K562 (cell line): ENCODE measurements at regions not wholly inside any gene's neighbourhood (a gene's known extent, or its start where the extent isn't known, plus 50 kb on each side); places are given as distances from the start of the nearest gene placed in this dataset.

Source experiments
- ATAC-seq: fragments of 200-7000 bp; cut with Tn5 transposase; 3 replicates; pipeline ENCODE4 v1.9.1; 2020; ENCODE audit warnings: moderate library complexity
- BruUV-seq: library from RNA; stranded (reverse); fragments of 400-500 nt; replicated peaks from 2 replicates; lab custom pipeline; 2021; lab: Mats Ljungman, UMichigan
- CTCF ChIA-PET: fragments of 300-600 bp; formaldehyde crosslinking; extraction: SDS; loops from one replicate; lab custom pipeline; 2021; ENCODE audit warnings: low intra/inter-chr PET ratio; lab: Yijun Ruan, JAX
- POLR2A ChIA-PET: fragments of 300-600, 350-650 bp; sonication (Branson Sonifier 250); formaldehyde crosslinking; extraction: SDS; loops from one replicate; lab custom pipeline; 2021; ENCODE audit warnings: antibody characterized with exemption, inconsistent platforms; lab: Yijun Ruan, JAX
- DNase-seq, 4 experiments: peaks; one replicate each; pipeline versions ENCODE4 v3.0.0 to v3.0.0-alpha.2; 2011 to 2018; ENCODE audit warnings: low spot score in 3 of 4, mixed read lengths in 3 of 4; ENCODE audit errors: extremely low read depth in 1 of 4
- FAIRE-seq: peaks from 2 replicates; lab custom pipeline; 2011; peaks lifted over from hg19 to GRCh38; lab: Jason Lieb, UNC
- H2AFZ ChIP-seq: 2 replicates; pipeline ENCODE4 v1.6.0; 2011; ENCODE audit warnings: low read depth, low read length, control low read depth, inconsistent platforms
- H3K27ac ChIP-seq: fragments of 200-600 bp; 3 replicates; pipeline ENCODE4 v1.8.0; 2011; ENCODE audit warnings: low read depth, mild to moderate bottlenecking, control low read depth, inconsistent platforms, low read length, moderate library complexity, mixed read lengths; ENCODE audit errors: extremely low read depth
- H3K27me3 ChIP-seq, 2 experiments: fragments of 300-600 bp in 1 of 2; 2 replicates in 1 of 2; 3 replicates in 1 of 2; pipeline versions ENCODE4 v1.6.0 to v1.8.0; 2011; ENCODE audit warnings: inconsistent platforms in 2 of 2, low read length in 2 of 2, mild to moderate bottlenecking in 1 of 2, mixed read lengths in 1 of 2, moderate library complexity in 1 of 2; ENCODE audit not compliant: control insufficient read depth in 2 of 2, insufficient read depth in 2 of 2
- H3K36me3 ChIP-seq: fragments of 300-600 bp; 3 replicates; pipeline ENCODE4 v1.8.0; 2011; ENCODE audit warnings: mild to moderate bottlenecking, low read length, inconsistent platforms; ENCODE audit not compliant: control insufficient read depth, insufficient read depth
- H3K4me1 ChIP-seq, 2 experiments: fragments of 200-600 bp in 1 of 2; replicated peaks in 1 of 2; 2 replicates in 1 of 2; 3 replicates in 1 of 2; pipeline versions ENCODE4 v1.5.1 to v1.8.0; 2011; ENCODE audit warnings: inconsistent platforms in 2 of 2, low read length in 2 of 2, mild to moderate bottlenecking in 1 of 2, mixed read lengths in 1 of 2, moderate library complexity in 1 of 2; ENCODE audit not compliant: control insufficient read depth in 2 of 2, insufficient read depth in 2 of 2
- H3K4me2 ChIP-seq: 2 replicates; pipeline ENCODE4 v1.6.1; 2011; ENCODE audit warnings: low read length, control low read depth, inconsistent platforms, mixed read lengths; ENCODE audit not compliant: insufficient read depth
- H3K4me3 ChIP-seq: fragments of 200-600 bp; sonication (generic), shearing (Covaris generic); 2 replicates; pipeline ENCODE4 v1.5.1; 2016; ENCODE audit warnings: control low read depth, inconsistent platforms
- H3K79me2 ChIP-seq: fragments of 200-600 bp; 3 replicates; pipeline ENCODE4 v1.8.0; 2011; ENCODE audit warnings: low read length, inconsistent platforms; ENCODE audit not compliant: control insufficient read depth, insufficient read depth
- H3K9ac ChIP-seq, 2 experiments: 2 replicates each; pipeline versions ENCODE4 v1.6.0 to v1.6.1; 2011; ENCODE audit warnings: low read depth in 2 of 2, low read length in 2 of 2, control low read depth in 1 of 2, inconsistent platforms in 1 of 2, mild to moderate bottlenecking in 1 of 2, mixed read lengths in 1 of 2; ENCODE audit not compliant: insufficient read depth in 1 of 2
- H3K9me1 ChIP-seq: one replicate; pipeline ENCODE4 v1.6.0; 2011; ENCODE audit warnings: inconsistent platforms, mild to moderate bottlenecking, low read length, moderate library complexity; ENCODE audit not compliant: control insufficient read depth, insufficient read depth
- H3K9me3 ChIP-seq: replicated peaks from 2 replicates; pipeline ENCODE4 v1.5.1; 2011; ENCODE audit warnings: low read depth, low read length, inconsistent platforms; ENCODE audit not compliant: control insufficient read depth, insufficient read depth
- H4K20me1 ChIP-seq: replicated peaks from 2 replicates; pipeline ENCODE4 v1.6.1; 2011; ENCODE audit warnings: low read length, inconsistent platforms, mixed read lengths; ENCODE audit not compliant: control insufficient read depth, insufficient read depth
- ATF7 ChIP-seq: fragments of 450-650 bp; IDR thresholded peaks from 2 replicates; pipeline ENCODE4 v1.7.1; 2014; ENCODE audit warnings: mild to moderate bottlenecking, moderate library complexity
- BCOR ChIP-seq: fragments of 450-650 bp; IDR thresholded peaks from 2 replicates; pipeline ENCODE4 v1.6.1; 2016
- C11orf30 ChIP-seq: fragments of 450-650 bp; IDR thresholded peaks from 2 replicates; pipeline ENCODE4 v1.6.1; 2016; ENCODE audit warnings: low read depth, mild to moderate bottlenecking
- CTBP1 ChIP-seq: fragments of 450-650 bp; IDR thresholded peaks from 2 replicates; pipeline ENCODE4 v1.6.1; 2016; ENCODE audit warnings: borderline replicate concordance
- DPF2 ChIP-seq: fragments of 450-650 bp; IDR thresholded peaks from 2 replicates; pipeline ENCODE4 v1.6.1; 2016
- HDAC1 ChIP-seq, 2 experiments: fragments of 450-650 bp; IDR thresholded peaks; 2 replicates each; pipeline ENCODE4 v1.6.1; 2016 to 2017; ENCODE audit warnings: inconsistent platforms in 1 of 2, mild to moderate bottlenecking in 1 of 2, moderate library complexity in 1 of 2
- HLTF ChIP-seq: fragments of 450-650 bp; IDR thresholded peaks from 2 replicates; pipeline ENCODE4 v1.6.1; 2016
- MTA1 ChIP-seq: fragments of 450-650 bp; IDR thresholded peaks from 2 replicates; pipeline ENCODE4 v1.6.1; 2017; ENCODE audit warnings: borderline replicate concordance
- MTA2 ChIP-seq: fragments of 450-650 bp; IDR thresholded peaks from 2 replicates; pipeline ENCODE4 v1.6.1; 2016; ENCODE audit warnings: low read depth
- NCOA4 ChIP-seq: fragments of 450-650 bp; IDR thresholded peaks from 2 replicates; pipeline ENCODE4 v1.6.1; 2018; ENCODE audit warnings: mild to moderate bottlenecking; ENCODE audit not compliant: partially characterized antibody
- PHF20 ChIP-seq: fragments of 450-650 bp; IDR thresholded peaks from 2 replicates; pipeline ENCODE4 v1.6.1; 2018; ENCODE audit not compliant: partially characterized antibody
- SETDB1 ChIP-seq: IDR thresholded peaks from one replicate; pipeline ENCODE4 v1.6.1; 2012; ENCODE audit warnings: low read length, control low read depth, inconsistent platforms
- SIX5 ChIP-seq, 2 experiments: IDR thresholded peaks; 2 replicates each; pipeline ENCODE4 v1.6.1; 2011; ENCODE audit warnings: low read length in 2 of 2, borderline replicate concordance in 1 of 2, low read depth in 1 of 2, mild to moderate bottlenecking in 1 of 2, moderate library complexity in 1 of 2; ENCODE audit not compliant: insufficient read depth in 1 of 2
- SMARCC2 ChIP-seq: fragments of 450-650 bp; IDR thresholded peaks from 2 replicates; pipeline ENCODE4 v1.6.1; 2017; ENCODE audit warnings: antibody characterized with exemption, moderate library complexity, mild to moderate bottlenecking, low read depth
- SPI1 ChIP-seq: IDR thresholded peaks from 2 replicates; pipeline ENCODE4 v1.6.1; 2011; ENCODE audit warnings: low read depth, low read length, control low read depth, borderline replicate concordance
- TRIM24 ChIP-seq, 2 experiments: fragments of 450-650 bp; IDR thresholded peaks; 2 replicates each; pipeline ENCODE4 v1.6.1; 2016
- ZNF165 ChIP-seq: fragments of 250-450 bp; sonication (Bioruptor Pico); IDR thresholded peaks from 2 replicates; pipeline ENCODE4 v1.4.0; 2020; ENCODE audit warnings: borderline replicate concordance
- ZNF445 ChIP-seq: fragments of 250-450 bp; sonication (Bioruptor Pico); IDR thresholded peaks from 2 replicates; pipeline ENCODE4 v1.4.0; 2020; ENCODE audit warnings: low read depth, mild to moderate bottlenecking, moderate library complexity
- WGBS: fragments of 100-300 bp; shearing (Covaris generic); methylation state at CpG from one replicate; pipeline ENCODE4 v1.1.6; 2016; ENCODE audit warnings: low coverage, mixed read lengths; ENCODE audit not compliant: insufficient coverage; ENCODE audit errors: missing lambda C conversion rate; 5-methylcytosine and 5-hydroxymethylcytosine counted together
- in situ Hi-C: fragments of 300-500 bp; cut with MboI; formaldehyde crosslinking; loops from 4 replicates; pipeline ENCODE4 v1.15.0; 2018; ENCODE audit warnings: inconsistent platforms, mixed read lengths
- intact Hi-C: fragments of 100-400 bp; cut with micrococcal nuclease; formaldehyde crosslinking; loops from 2 replicates; pipeline ENCODE4 v1.14.2; 2022
- TF ChIP-seq, protein P1 (sequence below): fragments of 450-650 bp; IDR thresholded peaks from 2 replicates; pipeline ENCODE4 v1.6.1; 2016
- TF ChIP-seq, protein P2 (sequence below): fragments of 450-650 bp; IDR thresholded peaks from 2 replicates; pipeline ENCODE4 v1.6.1; 2016; ENCODE audit warnings: mild to moderate bottlenecking
- TF ChIP-seq, protein P3 (sequence below): fragments of 450-650 bp; formaldehyde crosslinking; conservative IDR thresholded peaks from 2 replicates; pipeline ENCODE4 v1.4.0; 2022; ENCODE audit warnings: mild to moderate bottlenecking, missing genetic modification characterization

DNA sequence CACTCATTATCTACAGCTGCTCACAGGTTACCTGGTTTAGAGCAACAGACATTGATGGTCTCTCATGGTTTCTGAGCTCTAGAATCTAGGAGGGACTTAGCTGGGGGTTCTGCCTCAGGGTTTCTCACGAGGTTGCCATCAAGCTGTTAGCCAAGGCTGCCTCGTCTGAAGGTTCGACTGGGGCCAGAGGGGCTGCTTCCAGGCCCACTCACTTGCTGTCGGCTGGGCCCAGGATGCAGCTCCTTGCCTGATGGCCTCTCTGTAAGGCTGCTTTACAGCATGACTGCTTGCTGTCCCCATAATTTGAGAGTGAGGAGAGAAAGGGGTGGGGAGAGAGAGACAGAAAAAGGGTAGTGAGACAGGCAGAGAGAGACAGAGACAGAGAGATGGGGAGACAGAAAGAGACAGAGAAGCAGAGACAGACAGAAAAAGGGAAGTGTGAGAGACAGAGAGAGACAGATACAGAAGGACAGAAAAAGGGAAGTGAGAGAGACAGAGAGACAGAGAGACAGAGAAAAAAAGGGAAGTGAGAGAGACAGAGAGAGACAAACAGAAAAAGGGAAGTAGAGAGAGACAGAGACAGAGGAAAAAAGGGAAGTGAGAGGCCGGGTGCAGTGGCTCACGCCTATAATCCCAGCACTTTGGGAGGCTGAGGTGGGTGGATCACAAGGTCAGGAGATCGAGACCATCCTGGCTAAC lies 106.8 kb upstream of the C1orf174 start:
- Histone ChIP-seq H3K27ac (0 out of 3 replicates have a peak overlapping the region, but pooled peaks have one; percentile 13), H3K36me3 (no peaks in the 10 kb centered on the region), H3K4me2 (no peak overlapping the region), H3K4me3 (no peak overlapping the region), H2AFZ (no peak overlapping the region), H3K9me3 (no peaks in the 10 kb centered on the region), H3K4me1 (peaks cover 0 to 16% of the 10 kb centered on the region in 2 experiments; a peak in 3 of 5 replicates), H3K79me2 (no peaks in the 10 kb centered on the region), H3K9ac (no peak overlapping the region), H3K9me1 (no peaks in the 10 kb centered on the region), H4K20me1 (no peaks in the 10 kb centered on the region), H3K27me3 (peaks cover 0 to 27% of the 10 kb centered on the region in 2 experiments; a peak in 2 of 5 replicates)
- FAIRE-seq = no peak
- 2% methylated on average over 6 of the region's 7 CpGs for WGBS
- DNase-seq = no peak
- peak; percentile 20 for ATAC-seq
- CTCF ChIA-PET = no interaction called here
- in situ Hi-C loops (no loop called here), intact Hi-C loops (no loop called here)
- POLR2A ChIA-PET = interaction anchor here (0.7 to 1.4 kb wide), 3 partner anchors 20 to 168 kb away, joined by 3 to 4 read pairs (median 4); no protein-coding TSS in a partner anchor
- BruUV-seq = no TSS peak
- TF ChIP-seq, protein P1, sequence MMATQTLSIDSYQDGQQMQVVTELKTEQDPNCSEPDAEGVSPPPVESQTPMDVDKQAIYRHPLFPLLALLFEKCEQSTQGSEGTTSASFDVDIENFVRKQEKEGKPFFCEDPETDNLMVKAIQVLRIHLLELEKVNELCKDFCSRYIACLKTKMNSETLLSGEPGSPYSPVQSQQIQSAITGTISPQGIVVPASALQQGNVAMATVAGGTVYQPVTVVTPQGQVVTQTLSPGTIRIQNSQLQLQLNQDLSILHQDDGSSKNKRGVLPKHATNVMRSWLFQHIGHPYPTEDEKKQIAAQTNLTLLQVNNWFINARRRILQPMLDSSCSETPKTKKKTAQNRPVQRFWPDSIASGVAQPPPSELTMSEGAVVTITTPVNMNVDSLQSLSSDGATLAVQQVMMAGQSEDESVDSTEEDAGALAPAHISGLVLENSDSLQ = peak; percentile 61
- TF ChIP-seq PHF20 (peak; percentile 57), SETDB1 (no peak), ZNF165 (CRISPR knock-in tag) (no peak), HLTF (0 out of 2 replicates have a peak, but pooled peaks have one; percentile 40), CTBP1 (0 out of 2 replicates have a peak, but pooled peaks have one; percentile 30), SMARCC2 (peak; percentile 84; the same call in 1 of the 2 replicates), ATF7 (no peak), ZNF445 (no peak), BCOR (peak; percentile 89), MTA1 (peak; percentile 90), SIX5 (IDR thresholded peaks at IDR 0.05; ENCODE audit: borderline replicate concordance in 1 of 2, insufficient read depth in 1 of 2, low read depth in 1 of 2, low read length in 2 of 2) (no peak), DPF2 (peak; percentile 55), SPI1 (peak; percentile 98), MTA2 (peak; percentile 48; the same call in 1 of the 2 replicates), TRIM24 (IDR thresholded peaks at IDR 0.05) (peak; percentile 85 to 92), HDAC1 (IDR thresholded peaks at IDR 0.05) (peak in 1 of 2 experiments; percentile 35; a peak in 1 of 4 replicates), NCOA4 (peak; percentile 60), C11orf30 (peak; percentile 82)
- TF ChIP-seq, protein P2, sequence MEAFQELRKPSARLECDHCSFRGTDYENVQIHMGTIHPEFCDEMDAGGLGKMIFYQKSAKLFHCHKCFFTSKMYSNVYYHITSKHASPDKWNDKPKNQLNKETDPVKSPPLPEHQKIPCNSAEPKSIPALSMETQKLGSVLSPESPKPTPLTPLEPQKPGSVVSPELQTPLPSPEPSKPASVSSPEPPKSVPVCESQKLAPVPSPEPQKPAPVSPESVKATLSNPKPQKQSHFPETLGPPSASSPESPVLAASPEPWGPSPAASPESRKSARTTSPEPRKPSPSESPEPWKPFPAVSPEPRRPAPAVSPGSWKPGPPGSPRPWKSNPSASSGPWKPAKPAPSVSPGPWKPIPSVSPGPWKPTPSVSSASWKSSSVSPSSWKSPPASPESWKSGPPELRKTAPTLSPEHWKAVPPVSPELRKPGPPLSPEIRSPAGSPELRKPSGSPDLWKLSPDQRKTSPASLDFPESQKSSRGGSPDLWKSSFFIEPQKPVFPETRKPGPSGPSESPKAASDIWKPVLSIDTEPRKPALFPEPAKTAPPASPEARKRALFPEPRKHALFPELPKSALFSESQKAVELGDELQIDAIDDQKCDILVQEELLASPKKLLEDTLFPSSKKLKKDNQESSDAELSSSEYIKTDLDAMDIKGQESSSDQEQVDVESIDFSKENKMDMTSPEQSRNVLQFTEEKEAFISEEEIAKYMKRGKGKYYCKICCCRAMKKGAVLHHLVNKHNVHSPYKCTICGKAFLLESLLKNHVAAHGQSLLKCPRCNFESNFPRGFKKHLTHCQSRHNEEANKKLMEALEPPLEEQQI = no peak
- TF ChIP-seq, protein P3, sequence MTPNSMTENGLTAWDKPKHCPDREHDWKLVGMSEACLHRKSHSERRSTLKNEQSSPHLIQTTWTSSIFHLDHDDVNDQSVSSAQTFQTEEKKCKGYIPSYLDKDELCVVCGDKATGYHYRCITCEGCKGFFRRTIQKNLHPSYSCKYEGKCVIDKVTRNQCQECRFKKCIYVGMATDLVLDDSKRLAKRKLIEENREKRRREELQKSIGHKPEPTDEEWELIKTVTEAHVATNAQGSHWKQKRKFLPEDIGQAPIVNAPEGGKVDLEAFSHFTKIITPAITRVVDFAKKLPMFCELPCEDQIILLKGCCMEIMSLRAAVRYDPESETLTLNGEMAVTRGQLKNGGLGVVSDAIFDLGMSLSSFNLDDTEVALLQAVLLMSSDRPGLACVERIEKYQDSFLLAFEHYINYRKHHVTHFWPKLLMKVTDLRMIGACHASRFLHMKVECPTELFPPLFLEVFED (CRISPR knock-in tag) = 0 out of 2 replicates have a peak, but pooled peaks have one; percentile 27
